ENCODE measurements at regions not wholly inside any gene's neighbourhood (a gene's known extent, or its start where the extent isn't known, plus 50 kb on each side); places are given as distances from the start of the nearest gene placed in this dataset.

GRCh38 chr9:94472806-94473360 lies 82.0 kb upstream of the PCAT7 start:
- peaks cover 31% of the 10 kb centered on the region for H3K36me3 Mint-ChIP-seq (ENCODE audit: low read depth)
- TF ChIP-seq, protein P1, sequence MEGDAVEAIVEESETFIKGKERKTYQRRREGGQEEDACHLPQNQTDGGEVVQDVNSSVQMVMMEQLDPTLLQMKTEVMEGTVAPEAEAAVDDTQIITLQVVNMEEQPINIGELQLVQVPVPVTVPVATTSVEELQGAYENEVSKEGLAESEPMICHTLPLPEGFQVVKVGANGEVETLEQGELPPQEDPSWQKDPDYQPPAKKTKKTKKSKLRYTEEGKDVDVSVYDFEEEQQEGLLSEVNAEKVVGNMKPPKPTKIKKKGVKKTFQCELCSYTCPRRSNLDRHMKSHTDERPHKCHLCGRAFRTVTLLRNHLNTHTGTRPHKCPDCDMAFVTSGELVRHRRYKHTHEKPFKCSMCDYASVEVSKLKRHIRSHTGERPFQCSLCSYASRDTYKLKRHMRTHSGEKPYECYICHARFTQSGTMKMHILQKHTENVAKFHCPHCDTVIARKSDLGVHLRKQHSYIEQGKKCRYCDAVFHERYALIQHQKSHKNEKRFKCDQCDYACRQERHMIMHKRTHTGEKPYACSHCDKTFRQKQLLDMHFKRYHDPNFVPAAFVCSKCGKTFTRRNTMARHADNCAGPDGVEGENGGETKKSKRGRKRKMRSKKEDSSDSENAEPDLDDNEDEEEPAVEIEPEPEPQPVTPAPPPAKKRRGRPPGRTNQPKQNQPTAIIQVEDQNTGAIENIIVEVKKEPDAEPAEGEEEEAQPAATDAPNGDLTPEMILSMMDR (IDR thresholded peaks at IDR 0.05; ENCODE audit: unreplicated experiment in 3 of 3), result no peak
- no peak overlapping the region for H3K27ac Mint-ChIP-seq
- H3K4me3 Mint-ChIP-seq, result no peak overlapping the region
- peaks cover 48% of the 10 kb centered on the region for H3K9me3 Mint-ChIP-seq
- H3K4me1 Mint-ChIP-seq, result no peaks in the 10 kb centered on the region
- no peaks in the 10 kb centered on the region for H3K27me3 Mint-ChIP-seq (ENCODE audit: low read depth)

- no peak overlapping the region for H3K4me3 Mint-ChIP-seq
- H3K36me3 Mint-ChIP-seq (ENCODE audit: low read depth), result peaks cover 4% of the 10 kb centered on the region
- H3K4me1 Mint-ChIP-seq, result no peaks in the 10 kb centered on the region
- peaks cover 4% of the 10 kb centered on the region for H3K27me3 Mint-ChIP-seq (ENCODE audit: low read depth)
- peaks cover 19% of the 10 kb centered on the region for H3K9me3 Mint-ChIP-seq
- TF ChIP-seq, protein P1 (IDR thresholded peaks at IDR 0.05; ENCODE audit: unreplicated experiment in 3 of 3), result no peak
- no peak overlapping the region for H3K27ac Mint-ChIP-seq
Measured at GRCh38 chr9:94478755-94479730, 75.8 kb upstream of the PCAT7 start.

- peaks cover 15% of the 10 kb centered on the region for H3K9me3 Mint-ChIP-seq
Measured at GRCh38 chr9:94479757-94480156, 75.1 kb upstream of the PCAT7 start.

GRCh38 chr9:94480205-94480604 lies 74.7 kb upstream of the PCAT7 start:
- Mint-ChIP-seq H3K27me3 (ENCODE audit: low read depth) (peaks cover 4% of the 10 kb centered on the region), H3K9me3 (peaks cover 15% of the 10 kb centered on the region), H3K27ac (no peak overlapping the region), H3K36me3 (ENCODE audit: low read depth) (no peaks in the 10 kb centered on the region), H3K4me1 (no peaks in the 10 kb centered on the region), H3K4me3 (no peak overlapping the region)
- TF ChIP-seq, protein P1 (IDR thresholded peaks at IDR 0.05; ENCODE audit: unreplicated experiment in 3 of 3), result no peak

More at GRCh38 chr9:94479757-94480156, 75.1 kb upstream of the PCAT7 start:
- Mint-ChIP-seq H3K27me3 (ENCODE audit: low read depth) (peaks cover 4% of the 10 kb centered on the region), H3K4me3 (no peak overlapping the region), H3K36me3 (ENCODE audit: low read depth) (no peaks in the 10 kb centered on the region), H3K27ac (no peak overlapping the region), H3K4me1 (no peaks in the 10 kb centered on the region)
- TF ChIP-seq, protein P1 (IDR thresholded peaks at IDR 0.05; ENCODE audit: unreplicated experiment in 3 of 3), result no peak

DNA sequence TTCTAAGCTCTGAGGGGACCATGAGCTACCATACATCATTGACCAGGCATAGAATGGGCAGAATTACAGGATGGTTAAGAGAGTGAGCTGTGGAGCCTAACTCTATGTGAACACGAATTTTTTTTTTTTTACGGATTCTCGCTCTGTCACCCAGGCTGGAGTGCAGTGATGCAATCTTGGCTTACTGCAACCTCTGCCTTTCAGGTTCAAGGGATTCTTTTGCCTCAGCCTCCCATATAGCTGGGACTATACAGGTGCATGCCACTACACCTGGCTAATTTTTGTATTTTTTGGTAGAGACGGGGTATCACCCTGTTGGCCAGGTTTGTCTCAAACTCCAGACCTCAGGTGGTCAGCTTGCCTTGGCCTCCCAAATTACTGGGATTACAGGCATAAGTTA lies 72.8 kb upstream of the PCAT7 start:
- Mint-ChIP-seq H3K9me3 (peaks cover 9% of the 10 kb centered on the region), H3K4me3 (no peak overlapping the region), H3K4me1 (no peaks in the 10 kb centered on the region), H3K36me3 (ENCODE audit: low read depth) (peaks cover 3% of the 10 kb centered on the region), H3K27me3 (ENCODE audit: low read depth) (peaks cover 4% of the 10 kb centered on the region), H3K27ac (no peak overlapping the region)
- TF ChIP-seq, protein P1 (IDR thresholded peaks at IDR 0.05; ENCODE audit: unreplicated experiment in 3 of 3), result no peak

All from nephron (organoid).